ENCODE measurements at regions not wholly inside any gene's neighbourhood (a gene's known extent, or its start where the extent isn't known, plus 50 kb on each side); places are given as distances from the start of the nearest gene placed in this dataset.

GRCh38 chr2:221350616-221351015, 221.5 kb downstream of the EPHA4 start:
- no peaks in the 10 kb centered on the region for H3K9me3 ChIP-seq (replicated peaks; ENCODE audit: control insufficient read depth, insufficient read depth, low read depth, low read length)
- no peak overlapping the region for H3K9ac ChIP-seq (ENCODE audit: insufficient read depth in 1 of 2, low read depth in 2 of 2, low read length in 2 of 2)
- CTCF ChIA-PET (ENCODE audit: low intra/inter-chr PET ratio), result no interaction called here
- H4K20me1 ChIP-seq (replicated peaks; ENCODE audit: control insufficient read depth, insufficient read depth, low read length), result no peaks in the 10 kb centered on the region
- no peak overlapping the region for H3K27ac ChIP-seq (ENCODE audit: extremely low read depth, low read depth, low read length)
- in situ Hi-C loops (cut with MboI) (no loop called here), intact Hi-C loops (cut with micrococcal nuclease) (no loop called here)
- H3K36me3 ChIP-seq (ENCODE audit: control insufficient read depth, insufficient read depth, low read length), result no peaks in the 10 kb centered on the region
- no peaks in the 10 kb centered on the region for H3K27me3 ChIP-seq (ENCODE audit: control insufficient read depth in 2 of 2, insufficient read depth in 2 of 2, low read length in 2 of 2)
- TF ChIP-seq E2F3 (CRISPR knock-in tag; IDR thresholded peaks at IDR 0.05), result no peak
- TF ChIP-seq MLLT1 (IDR thresholded peaks at IDR 0.05), result no peak
- no peak for TF ChIP-seq ZNF609 (CRISPR knock-in tag; IDR thresholded peaks at IDR 0.05; ENCODE audit: borderline replicate concordance)
- TF ChIP-seq SNIP1 (IDR thresholded peaks at IDR 0.05; ENCODE audit: low read depth), result no peak
- no peak for TF ChIP-seq THRAP3 (IDR thresholded peaks at IDR 0.05; ENCODE audit: borderline replicate concordance)
- no peak for TF ChIP-seq ZNF586 (CRISPR knock-in tag; conservative IDR thresholded peaks at IDR 0.05)
- no peak for TF ChIP-seq POLR2H (tag; IDR thresholded peaks at IDR 0.05; ENCODE audit: low read depth)
- TF ChIP-seq ZNF175 (CRISPR knock-in tag; IDR thresholded peaks at IDR 0.05; ENCODE audit: low read depth), result no peak
- no peak for TF ChIP-seq KAT2B (IDR thresholded peaks at IDR 0.05; ENCODE audit: low read depth, low read length)
- TF ChIP-seq RCOR1 (IDR thresholded peaks at IDR 0.05; ENCODE audit: borderline replicate concordance in 1 of 2, low read depth in 2 of 2, low read length in 2 of 2), result no peak
- no peak for TF ChIP-seq SAP30 (IDR thresholded peaks at IDR 0.05; ENCODE audit: borderline replicate concordance, insufficient read depth, low read depth, low read length, poor library complexity, severe bottlenecking)
- TF ChIP-seq GTF2F1 (IDR thresholded peaks at IDR 0.05; ENCODE audit: low read depth, low read length), result no peak
- no peak for TF ChIP-seq CHD4 (IDR thresholded peaks at IDR 0.05; ENCODE audit: insufficient read depth, insufficient replicate concordance, low read depth, low read length, poor library complexity, severe bottlenecking)
- TF ChIP-seq PYGO2 (tag; IDR thresholded peaks at IDR 0.05), result no peak
- TF ChIP-seq ZNF408 (CRISPR knock-in tag; IDR thresholded peaks at IDR 0.05; ENCODE audit: low read depth), result no peak
- no peak for TF ChIP-seq ZNF217 (CRISPR knock-in tag; IDR thresholded peaks at IDR 0.05)
- FAIRE-seq (no peak), ATAC-seq (no peak), DNase-seq (ENCODE audit: extremely low read depth in 1 of 4, low spot score in 3 of 4) (no peak)
- no TSS peak for BruUV-seq (replicated peaks)
- H3K4me2 ChIP-seq (ENCODE audit: insufficient read depth, low read length), result no peak overlapping the region
- H3K9me1 ChIP-seq (ENCODE audit: control insufficient read depth, insufficient read depth, low read length), result no peaks in the 10 kb centered on the region
- no peaks in the 10 kb centered on the region for H3K79me2 ChIP-seq (ENCODE audit: control insufficient read depth, insufficient read depth, low read length)
- no peak overlapping the region for H2AFZ ChIP-seq (ENCODE audit: low read depth, low read length)
- 0% methylated on average over 1 of the region's 1 CpG for WGBS (ENCODE audit: insufficient coverage, low coverage, missing lambda C conversion rate)
- no peak overlapping the region for H3K4me3 ChIP-seq
- POLR2A ChIA-PET, result no interaction called here
- H3K4me1 ChIP-seq (replicated peaks in 1 of 2; ENCODE audit: control insufficient read depth in 2 of 2, insufficient read depth in 2 of 2, low read length in 2 of 2), result no peaks in the 10 kb centered on the region

Data from K562 (cell line).